Heart left ventricle (tissue), 16 donors: ENCODE measurements at regions not wholly inside any gene's neighbourhood (a gene's known extent, or its start where the extent isn't known, plus 50 kb on each side); places are given as distances from the start of the nearest gene placed in this dataset.
"Not testable (repeated sequence)": the region's sequence is repeated elsewhere in the genome, so short reads cannot be mapped to it uniquely, and the experiment has no call there.

Experiments used
- ATAC-seq, 4 donors: fragments of 200-7000 bp; cut with Tn5 transposase; one replicate each; pipeline ENCODE4 v1.9.1; 2020 to 2022; ENCODE audit warnings: moderate library complexity in 4 of 4, mild to moderate bottlenecking in 3 of 4, moderate number of reproducible peaks in 1 of 4
- DNase-seq, 5 donors: peaks; one replicate each; pipeline ENCODE4 v3.0.0-alpha.2; 2020
- H3K27ac ChIP-seq, 12 donors: fragments of 200-600 bp; sonication (generic) in 4 of 12; one replicate each; pipeline versions ENCODE4 v1.5.0 to v1.8.0; 2016 to 2022; ENCODE audit warnings: mild to moderate bottlenecking in 2 of 12
- H3K27me3 ChIP-seq, 9 donors: fragments of 200-600 bp; sonication (generic) in 2 of 9; one replicate each; pipeline versions ENCODE4 v1.5.1 to v1.8.0; 2016 to 2022; ENCODE audit warnings: mild to moderate bottlenecking in 3 of 9
- H3K36me3 ChIP-seq, 9 donors: fragments of 200-600 bp; sonication (generic) in 2 of 9; one replicate each; pipeline versions ENCODE4 v1.5.0 to v1.8.0; 2018 to 2022; ENCODE audit warnings: mild to moderate bottlenecking in 2 of 9
- H3K4me1 ChIP-seq, 12 donors: fragments of 200-600 bp; sonication (generic) in 4 of 12; one replicate each; pipeline versions ENCODE4 v1.5.0 to v1.8.0; 2016 to 2022; ENCODE audit warnings: mild to moderate bottlenecking in 3 of 12
- H3K4me3 ChIP-seq, 12 donors: fragments of 200-600 bp; sonication (generic) in 4 of 12; one replicate each; pipeline versions ENCODE4 v1.5.0 to v1.8.0; 2017 to 2022; ENCODE audit warnings: mild to moderate bottlenecking in 9 of 12, moderate library complexity in 4 of 12
- H3K9me3 ChIP-seq, 12 donors: fragments of 200-600 bp; sonication (generic) in 4 of 12; one replicate each; pipeline versions ENCODE4 v1.5.0 to v1.8.0; 2016 to 2022; ENCODE audit warnings: mild to moderate bottlenecking in 1 of 12
- CTCF ChIP-seq, 12 donors: fragments of 200-600 bp; sonication (generic) in 4 of 12; IDR thresholded peaks; one replicate each; pipeline versions ENCODE4 v1.5.0 to v1.8.0; 2018 to 2022; ENCODE audit warnings: antibody characterized with exemption in 12 of 12, mild to moderate bottlenecking in 5 of 12
- POLR2A ChIP-seq, 2 donors: fragments of 450-650 bp; IDR thresholded peaks; one replicate each; pipeline ENCODE4 v1.6.1; 2017; ENCODE audit warnings: antibody characterized with exemption in 2 of 2, mild to moderate bottlenecking in 2 of 2, moderate library complexity in 2 of 2
- WGBS, 4 donors: extraction: QIAGEN DNeasy Blood & Tissue Kit in 2 of 4; methylation state at CpG; one replicate each; pipeline versions ENCODE4 v1.1.5 to v1.1.7; 2013 to 2018; 5-methylcytosine and 5-hydroxymethylcytosine counted together
- intact Hi-C, 10 donors: fragments of 100-400 bp; cut with DNase I; formaldehyde crosslinking; loops; one replicate each; pipeline versions ENCODE4 v1.11.1 to v1.14.2; 2022
- donor health status: ischemic (EF 13 %, LVEDD 7.1; RV severe dilation, severe dysfunction).
- donor health status: healthy with polysubstance abuse.
- donor health status: DM: no; HTN: yes; CAD: no.
- donor health status: DM: no; HTN: no; CAD: no.
- donor health status: ischemic (EF 25% LVEDD 6.9; RV normal size, moderate dysfunction).
- donor health status: ischemic (EF 25% LVEDD 5.7; RV mildly dilated, moderate dysfunction).
- donor health status: healthy.
- donor health status: DM: yes; HTN: yes; CAD: no.
- donor health status: ischemic (EF 35%, LVEDD 5.7; RV mildly dilated, moderate dysfunction).
- donor health status: nonischemic (EF 11% LVEDD 7.7; RV severe dilation, severe dysfunction).
- donor health status: DM: yes; HTN: yes; CAD: no.
- donor health status: PGD.
- donor health status: ischemic (EF 29% LVEDD 5.4; RV normal size, mild dysfunction).
- donor health status: nonischemic (EF 23%, LVEDD 6.1; RV moderate dilation, normal function).

GRCh38 chr9:119880361-119880760, 511.1 kb upstream of the BRINP1 start:
- no peaks in the 10 kb centered on the region for H3K27me3 ChIP-seq
- no peak for TF ChIP-seq POLR2A (IDR thresholded peaks at IDR 0.05)
- no peak for TF ChIP-seq CTCF (IDR thresholded peaks at IDR 0.05)
- 68 to 69% (median 69%) methylated on average over 3 of the region's 3 CpGs for WGBS, 4 donors
- DNase-seq (no peak), ATAC-seq (no peak)
- H3K36me3 ChIP-seq: no peaks in the 10 kb centered on the region
- no peak overlapping the region for H3K27ac ChIP-seq
- H3K4me3 ChIP-seq: no peak overlapping the region
- no peaks in the 10 kb centered on the region for H3K4me1 ChIP-seq
- intact Hi-C loops: no loop called here
- no peaks in the 10 kb centered on the region for H3K9me3 ChIP-seq

- DNase-seq: no peak
- Histone ChIP-seq H3K9me3 (no peaks in the 10 kb centered on the region), H3K4me3 (no peak overlapping the region), H3K4me1 (no peaks in the 10 kb centered on the region), H3K27me3 (no peaks in the 10 kb centered on the region), H3K36me3 (no peaks in the 10 kb centered on the region), H3K27ac (no peak overlapping the region)
- WGBS, 4 donors: 73 to 78% (median 75%) methylated on average over 6 of the region's 6 CpGs
- ATAC-seq: no peak
- intact Hi-C loops: no loop called here
- TF ChIP-seq POLR2A (IDR thresholded peaks at IDR 0.05): no peak
These were observed 508.1 kb upstream of the BRINP1 start for GRCh38 chr9:119877306-119877705.

- 72 to 86% (median 78%) methylated on average over 3 of the region's 3 CpGs for WGBS, 4 donors
- Histone ChIP-seq H3K27ac (no peak overlapping the region), H3K4me1 (no peaks in the 10 kb centered on the region), H3K27me3 (no peaks in the 10 kb centered on the region), H3K36me3 (no peaks in the 10 kb centered on the region), H3K9me3 (no peaks in the 10 kb centered on the region), H3K4me3 (no peak overlapping the region)
- ATAC-seq: no peak
- no peak for TF ChIP-seq CTCF (IDR thresholded peaks at IDR 0.05)
- TF ChIP-seq POLR2A (IDR thresholded peaks at IDR 0.05): no peak
- no peak for DNase-seq
- intact Hi-C loops: no loop called here
These were observed 504.6 kb upstream of the BRINP1 start for GRCh38 chr9:119873877-119874276.

GRCh38 chr9:119870251-119870650, 501.0 kb upstream of the BRINP1 start:
- ATAC-seq, H3K4me1 ChIP-seq, H3K36me3 ChIP-seq, intact Hi-C loops, H3K27me3 ChIP-seq, H3K27ac ChIP-seq, H3K4me3 ChIP-seq, H3K9me3 ChIP-seq: not testable (repeated sequence)
- peak in 1 of 5 donors; percentile 41 for DNase-seq
- WGBS, 4 donors: 88 to 96% (median 95%) methylated on average over 9 to 26 of the region's 26 CpGs; no CpG with 5 or more reads in 1 of the 4 donors

GRCh38 chr9:119868694-119869093, 499.5 kb upstream of the BRINP1 start:
- DNase-seq (no peak), ATAC-seq (no peak)
- TF ChIP-seq CTCF (IDR thresholded peaks at IDR 0.05): no peak
- TF ChIP-seq POLR2A (IDR thresholded peaks at IDR 0.05): no peak
- Histone ChIP-seq H3K4me1 (no peaks in the 10 kb centered on the region), H3K27ac (no peak overlapping the region), H3K36me3 (no peaks in the 10 kb centered on the region), H3K9me3 (peaks cover 0 to 12% (median 0%) of the 10 kb centered on the region in 12 donors), H3K27me3 (no peaks in the 10 kb centered on the region), H3K4me3 (no peak overlapping the region)
- whole genome bisulfite sequencing, 4 donors: 39 to 56% (median 43%) methylated on average over 4 to 5 of the region's 5 CpGs
- intact Hi-C loops: no loop called here
